Endothelial cell of umbilical vein (primary cell): ENCODE measurements at regions not wholly inside any gene's neighbourhood (a gene's known extent, or its start where the extent isn't known, plus 50 kb on each side); places are given as distances from the start of the nearest gene placed in this dataset.

ENCODE experiments used
- BruUV-seq: library from RNA; stranded (reverse); fragments of 400-500 nt; replicated peaks from 2 replicates; lab custom pipeline; 2021; lab: Mats Ljungman, UMichigan
- CTCF ChIA-PET: fragments of 300-600, 350-600 bp; sonication (Branson Sonifier 250); formaldehyde crosslinking; loops from one replicate; lab custom pipeline; 2021; ENCODE audit warnings: antibody characterized with exemption, inconsistent platforms; lab: Charles Lee
- POLR2A ChIA-PET: fragments of 300-600, 350-600 bp; sonication (Branson Sonifier 250); formaldehyde crosslinking; loops from one replicate; lab custom pipeline; 2021; ENCODE audit warnings: antibody characterized with exemption, inconsistent platforms; lab: Charles Lee
- DNase-seq: peaks from one replicate; pipeline ENCODE4 v3.0.0-alpha.2; 2011; ENCODE audit warnings: low read depth, low spot score
- FAIRE-seq: peaks from 2 replicates; lab custom pipeline; 2011; peaks lifted over from hg19 to GRCh38; lab: Jason Lieb, UNC
- H2AFZ ChIP-seq: 2 replicates; pipeline ENCODE4 v1.6.0; 2012; ENCODE audit warnings: low read depth, low read length, control low read depth, inconsistent platforms
- H3K27ac ChIP-seq: 2 replicates; pipeline ENCODE4 v1.5.1; 2011; ENCODE audit warnings: low read depth, mild to moderate bottlenecking, control low read depth, low read length, moderate library complexity; ENCODE audit not compliant: insufficient read depth
- H3K27me3 ChIP-seq, 2 experiments: 2 replicates each; pipeline versions ENCODE4 v1.6.0 to v1.6.1; 2011; ENCODE audit warnings: low read length in 2 of 2, mixed read lengths in 1 of 2; ENCODE audit not compliant: control insufficient read depth in 2 of 2, insufficient read depth in 2 of 2
- H3K36me3 ChIP-seq, 2 experiments: 2 replicates in 1 of 2; 3 replicates in 1 of 2; pipeline ENCODE4 v1.5.1; 2011; ENCODE audit warnings: low read length in 2 of 2, mild to moderate bottlenecking in 1 of 2, moderate library complexity in 1 of 2; ENCODE audit not compliant: control insufficient read depth in 2 of 2, insufficient read depth in 2 of 2; ENCODE audit errors: extremely low read depth in 1 of 2
- H3K4me1 ChIP-seq: 3 replicates; pipeline ENCODE4 v1.5.1; 2011; ENCODE audit warnings: mild to moderate bottlenecking, low read length; ENCODE audit not compliant: control insufficient read depth, insufficient read depth; ENCODE audit errors: extremely low read depth
- H3K4me2 ChIP-seq: 2 replicates; pipeline ENCODE4 v1.6.1; 2011; ENCODE audit warnings: low read length, control low read depth, mixed read lengths; ENCODE audit not compliant: insufficient read depth
- H3K4me3 ChIP-seq, 3 experiments: fragments of 200-600 bp in 1 of 3; sonication (generic), shearing (Covaris generic) in 1 of 3; replicated peaks in 1 of 3; 2 replicates each; pipeline ENCODE4 v1.5.1; 2011 to 2016; ENCODE audit warnings: control low read depth in 3 of 3, low read length in 3 of 3, mild to moderate bottlenecking in 2 of 3, inconsistent platforms in 1 of 3, low read depth in 1 of 3, moderate library complexity in 1 of 3; ENCODE audit not compliant: insufficient read depth in 1 of 3
- H3K79me2 ChIP-seq: 2 replicates; pipeline ENCODE4 v1.6.0; 2012; ENCODE audit warnings: low read length, inconsistent platforms; ENCODE audit not compliant: control insufficient read depth, insufficient read depth
- H3K9ac ChIP-seq: replicated peaks from 2 replicates; pipeline ENCODE3; 2011; ENCODE audit warnings: low read length, control low read depth; ENCODE audit not compliant: insufficient read depth; ENCODE audit errors: extremely low read depth
- H3K9me1 ChIP-seq: replicated peaks from 3 replicates; pipeline ENCODE4 v1.6.0; 2011; ENCODE audit warnings: mild to moderate bottlenecking, low read length; ENCODE audit not compliant: control insufficient read depth, insufficient read depth; ENCODE audit errors: extremely low read depth
- H3K9me3 ChIP-seq: replicated peaks from 2 replicates; pipeline ENCODE4 v1.5.1; 2012; ENCODE audit warnings: low read length, inconsistent platforms; ENCODE audit not compliant: control insufficient read depth, insufficient read depth
- H4K20me1 ChIP-seq: replicated peaks from 2 replicates; pipeline ENCODE3; 2011; ENCODE audit warnings: mild to moderate bottlenecking, low read length; ENCODE audit not compliant: control insufficient read depth, insufficient read depth; ENCODE audit errors: extremely low read depth
- EZH2 ChIP-seq: IDR thresholded peaks from 2 replicates; pipeline ENCODE4 v1.6.1; 2012; ENCODE audit warnings: borderline replicate concordance, low read depth, mild to moderate bottlenecking, moderate library complexity, low read length, inconsistent platforms; ENCODE audit not compliant: severe bottlenecking
- FOS ChIP-seq: IDR thresholded peaks from 2 replicates; pipeline ENCODE4 v1.6.1; 2011; ENCODE audit warnings: mild to moderate bottlenecking, low read length, moderate library complexity, borderline replicate concordance; ENCODE audit not compliant: insufficient read depth
- GATA2 ChIP-seq: IDR thresholded peaks from 2 replicates; pipeline ENCODE4 v1.7.0; 2011; ENCODE audit warnings: low read depth, mild to moderate bottlenecking, moderate library complexity, mixed read lengths, low read length; ENCODE audit not compliant: insufficient read length, insufficient read depth
- JUN ChIP-seq: IDR thresholded peaks from 2 replicates; pipeline ENCODE4 v1.6.1; 2011; ENCODE audit warnings: borderline replicate concordance, low read depth; ENCODE audit not compliant: insufficient read length, insufficient read depth
- MYC ChIP-seq: IDR thresholded peaks from one replicate; pipeline ENCODE4 v1.6.1; 2011; ENCODE audit warnings: mild to moderate bottlenecking, low read depth, low read length
- POLR2A ChIP-seq: IDR thresholded peaks from 2 replicates; pipeline ENCODE4 v1.6.1; 2012; ENCODE audit warnings: low read depth, mild to moderate bottlenecking, control low read depth, low read length
- POLR2AphosphoS5 ChIP-seq: IDR thresholded peaks from 2 replicates; pipeline ENCODE4 v1.6.1; 2012; ENCODE audit warnings: low read depth, mild to moderate bottlenecking, control low read depth, low read length, moderate library complexity; ENCODE audit not compliant: insufficient read depth
- dilution Hi-C: fragments of 300-500 bp; cut with MboI; formaldehyde crosslinking; loops from one replicate; pipeline ENCODE4 v1.15.0; 2019; ENCODE audit warnings: low sequenced_read_pairs; ENCODE audit not compliant: extremely low pct_ligation_motif_present
- intact Hi-C: fragments of 100-400 bp; cut with micrococcal nuclease; formaldehyde crosslinking; loops from one replicate; pipeline ENCODE4 v1.10.0; 2022
- TF ChIP-seq, protein P1 (sequence below), 2 donors: IDR thresholded peaks; 1 replicate in 1 of 2; 2 replicates in 1 of 2; pipeline ENCODE4 v1.5.1; 2011; ENCODE audit warnings: low read length in 2 of 2, mild to moderate bottlenecking in 2 of 2, moderate library complexity in 2 of 2, control low read depth in 1 of 2, inconsistent platforms in 1 of 2, low read depth in 1 of 2; ENCODE audit not compliant: insufficient read depth in 1 of 2; ENCODE audit errors: extremely low read depth in 1 of 2
- TF ChIP-seq, protein P2 (sequence below): IDR thresholded peaks from 2 replicates; pipeline ENCODE4 v1.6.1; 2011; ENCODE audit not compliant: insufficient read depth, insufficient read length

DNA sequence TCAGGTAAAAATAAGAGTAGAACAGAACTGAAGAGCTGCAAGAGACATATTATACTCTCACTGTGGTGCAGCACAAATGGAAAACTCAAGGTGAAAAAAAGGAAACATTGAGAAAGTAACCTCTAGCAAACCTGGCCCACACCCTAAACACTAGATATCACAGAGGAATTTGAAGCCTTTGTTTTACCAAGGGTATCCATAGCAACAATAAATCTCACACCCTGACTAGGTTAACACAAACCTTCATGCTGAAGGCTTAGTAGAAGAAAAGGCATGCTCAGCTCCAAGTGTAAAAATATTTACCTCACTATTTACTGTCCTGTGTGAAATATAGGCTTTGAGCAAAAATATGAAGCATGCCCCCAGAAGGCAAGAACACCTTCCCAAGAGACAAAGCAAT, 61.9 kb upstream of the TAB3 start:
- DNase-seq (no peak), FAIRE-seq (no peak)
- no peak overlapping the region for H2AFZ ChIP-seq
- no peaks in the 10 kb centered on the region for H3K9me3 ChIP-seq
- dilution Hi-C loops (no loop called here), intact Hi-C loops (no loop called here)
- H3K27ac ChIP-seq: no peak overlapping the region
- H4K20me1 ChIP-seq: no peaks in the 10 kb centered on the region
- no peak overlapping the region for H3K4me2 ChIP-seq
- H3K36me3 ChIP-seq: no peaks in the 10 kb centered on the region
- no peak overlapping the region for H3K4me3 ChIP-seq
- H3K9me1 ChIP-seq: no peaks in the 10 kb centered on the region
- TF ChIP-seq, protein P1, sequence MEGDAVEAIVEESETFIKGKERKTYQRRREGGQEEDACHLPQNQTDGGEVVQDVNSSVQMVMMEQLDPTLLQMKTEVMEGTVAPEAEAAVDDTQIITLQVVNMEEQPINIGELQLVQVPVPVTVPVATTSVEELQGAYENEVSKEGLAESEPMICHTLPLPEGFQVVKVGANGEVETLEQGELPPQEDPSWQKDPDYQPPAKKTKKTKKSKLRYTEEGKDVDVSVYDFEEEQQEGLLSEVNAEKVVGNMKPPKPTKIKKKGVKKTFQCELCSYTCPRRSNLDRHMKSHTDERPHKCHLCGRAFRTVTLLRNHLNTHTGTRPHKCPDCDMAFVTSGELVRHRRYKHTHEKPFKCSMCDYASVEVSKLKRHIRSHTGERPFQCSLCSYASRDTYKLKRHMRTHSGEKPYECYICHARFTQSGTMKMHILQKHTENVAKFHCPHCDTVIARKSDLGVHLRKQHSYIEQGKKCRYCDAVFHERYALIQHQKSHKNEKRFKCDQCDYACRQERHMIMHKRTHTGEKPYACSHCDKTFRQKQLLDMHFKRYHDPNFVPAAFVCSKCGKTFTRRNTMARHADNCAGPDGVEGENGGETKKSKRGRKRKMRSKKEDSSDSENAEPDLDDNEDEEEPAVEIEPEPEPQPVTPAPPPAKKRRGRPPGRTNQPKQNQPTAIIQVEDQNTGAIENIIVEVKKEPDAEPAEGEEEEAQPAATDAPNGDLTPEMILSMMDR (IDR thresholded peaks at IDR 0.05; ENCODE audit: extremely low read depth in 1 of 2, insufficient read depth in 1 of 2, low read depth in 1 of 2, low read length in 2 of 2): no peak
- TF ChIP-seq EZH2 (no peak), GATA2 (no peak), POLR2A (no peak), JUN (no peak), POLR2AphosphoS5 (no peak), FOS (no peak), MYC (no peak)
- TF ChIP-seq, protein P2, sequence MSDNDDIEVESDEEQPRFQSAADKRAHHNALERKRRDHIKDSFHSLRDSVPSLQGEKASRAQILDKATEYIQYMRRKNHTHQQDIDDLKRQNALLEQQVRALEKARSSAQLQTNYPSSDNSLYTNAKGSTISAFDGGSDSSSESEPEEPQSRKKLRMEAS: no peak
- POLR2A ChIA-PET: no interaction called here
- CTCF ChIA-PET: no interaction called here
- no TSS peak for BruUV-seq
- H3K4me1 ChIP-seq: no peaks in the 10 kb centered on the region
- H3K27me3 ChIP-seq: no peaks in the 10 kb centered on the region
- H3K79me2 ChIP-seq: no peaks in the 10 kb centered on the region
- no peak overlapping the region for H3K9ac ChIP-seq
